ENCODE measurements at regions not wholly inside any gene's neighbourhood (a gene's known extent, or its start where the extent isn't known, plus 50 kb on each side); places are given as distances from the start of the nearest gene placed in this dataset.

GRCh38 chr20:22414305-22414742 is 170.0 kb downstream of the FOXA2 start (continued):
- peak; percentile 79 for TF ChIP-seq NEUROD1 (IDR thresholded peaks at IDR 0.05; ENCODE audit: borderline replicate concordance, low read depth, low read length, partially characterized antibody)
- no peak for TF ChIP-seq MTA2 (IDR thresholded peaks at IDR 0.05; ENCODE audit: low read depth)
- 0 out of 2 replicates have a peak, but pooled peaks have one; percentile 15 for TF ChIP-seq ELF4 (CRISPR knock-in tag; IDR thresholded peaks at IDR 0.05)
- TF ChIP-seq HMBOX1 (IDR thresholded peaks at IDR 0.05): no peak
- TF ChIP-seq HDAC8 (tag; IDR thresholded peaks at IDR 0.05): no peak
- no peak; the same call in 1 of the 2 replicates for TF ChIP-seq EP400 (IDR thresholded peaks at IDR 0.05)
- no peak for TF ChIP-seq ARID2 (IDR thresholded peaks at IDR 0.05)
- TF ChIP-seq PBX2 (CRISPR knock-in tag; IDR thresholded peaks at IDR 0.05; ENCODE audit: low read depth): peak; percentile 79
- peak; percentile 100 for TF ChIP-seq PBX2 (tag; conservative IDR thresholded peaks at IDR 0.05; ENCODE audit: low read depth)
- TF ChIP-seq PHF21A (IDR thresholded peaks at IDR 0.05; ENCODE audit: borderline replicate concordance, low read depth): no peak
- no peak for TF ChIP-seq NR2C1 (IDR thresholded peaks at IDR 0.05)
- peak; percentile 72 for TF ChIP-seq NR2C1 (tag; IDR thresholded peaks at IDR 0.05)
- no peak for TF ChIP-seq ZC3H4 (CRISPR knock-in tag; IDR thresholded peaks at IDR 0.05; ENCODE audit: borderline replicate concordance)
- TF ChIP-seq HMGN3 (IDR thresholded peaks at IDR 0.05; ENCODE audit: borderline replicate concordance, extremely low read depth, insufficient read length, low read depth, low read length): no peak
- peak; percentile 37; the same call in 1 of the 2 replicates for TF ChIP-seq TCF15 (CRISPR knock-in tag; IDR thresholded peaks at IDR 0.05)
- no peak for TF ChIP-seq RFX5 (IDR thresholded peaks at IDR 0.05; ENCODE audit: low read depth, low read length)
- no peak for TF ChIP-seq SREBF1 (IDR thresholded peaks at IDR 0.05; ENCODE audit: borderline replicate concordance, low read depth, low read length)
- TF ChIP-seq IRF1 (CRISPR knock-in tag; IDR thresholded peaks at IDR 0.05; ENCODE audit: borderline replicate concordance): no peak
- TF ChIP-seq ARNT (IDR thresholded peaks at IDR 0.05): no peak
- no peak for TF ChIP-seq YBX1 (IDR thresholded peaks at IDR 0.05)
- TF ChIP-seq HNRNPK (IDR thresholded peaks at IDR 0.05; ENCODE audit: low read depth, low read length, poor library complexity, severe bottlenecking): no peak
- TF ChIP-seq DDX20 (tag; IDR thresholded peaks at IDR 0.05; ENCODE audit: low read depth): peak; percentile 59; the same call in 1 of the 2 replicates
- no peak for TF ChIP-seq ZNF24 (IDR thresholded peaks at IDR 0.05)
- no peak for TF ChIP-seq ZNF282 (CRISPR knock-in tag; IDR thresholded peaks at IDR 0.05)
- no peak for TF ChIP-seq ZNF740 (CRISPR knock-in tag; IDR thresholded peaks at IDR 0.05)
- TF ChIP-seq ZNF740 (tag; IDR thresholded peaks at IDR 0.05): no peak

Data from K562 (cell line).